Caki2 (cell line): ENCODE measurements at regions not wholly inside any gene's neighbourhood (a gene's known extent, or its start where the extent isn't known, plus 50 kb on each side); places are given as distances from the start of the nearest gene placed in this dataset.
"Not testable (repeated sequence)": the region's sequence is repeated elsewhere in the genome, so short reads cannot be mapped to it uniquely, and the experiment has no call there.

Experiments
- DNase-seq: peaks from one replicate; pipeline ENCODE4 v3.0.0-alpha.2; 2015; ENCODE audit warnings: low read depth
- in situ Hi-C: cut with HindIII; loops from 2 replicates; pipeline ENCODE4 v1.10.0; 2016; ENCODE audit warnings: low sequenced_read_pairs, low pct_unique_long_range_greater_than_20kb, mixed read lengths

- no peak for DNase-seq
- in situ Hi-C loops: no loop called here
Observed at GRCh38 chr9:90069085-90069484, 464.3 kb downstream of the GADD45G start.

- DNase-seq: no peak
- in situ Hi-C loops: no loop called here
Observed at GRCh38 chr9:90070056-90070455, 465.2 kb downstream of the GADD45G start.

DNA sequence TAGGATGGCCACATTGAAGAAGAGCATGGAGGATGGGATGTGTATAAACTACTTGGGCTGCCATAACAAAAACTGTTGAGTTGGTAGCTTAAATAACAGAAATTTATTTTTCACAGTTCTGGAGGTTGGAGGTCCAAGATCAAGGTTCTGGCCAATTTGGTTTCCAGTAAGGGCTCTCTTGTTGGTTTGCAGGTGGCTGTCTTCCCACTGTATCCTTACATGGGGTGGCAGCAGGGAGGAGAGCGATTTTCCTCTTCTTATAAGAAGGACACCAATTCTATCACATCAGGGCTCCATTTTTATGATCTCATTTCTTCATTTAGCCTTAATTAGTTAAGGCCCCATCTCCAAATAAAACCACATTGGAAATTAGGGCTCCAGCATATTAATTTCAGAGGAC lies 465.7 kb downstream of the GADD45G start:
- DNase-seq: no peak
- in situ Hi-C loops: no loop called here

- in situ Hi-C loops: no loop called here
- DNase-seq: no peak
Observed at GRCh38 chr9:90070931-90071660, 466.3 kb downstream of the GADD45G start.

DNA sequence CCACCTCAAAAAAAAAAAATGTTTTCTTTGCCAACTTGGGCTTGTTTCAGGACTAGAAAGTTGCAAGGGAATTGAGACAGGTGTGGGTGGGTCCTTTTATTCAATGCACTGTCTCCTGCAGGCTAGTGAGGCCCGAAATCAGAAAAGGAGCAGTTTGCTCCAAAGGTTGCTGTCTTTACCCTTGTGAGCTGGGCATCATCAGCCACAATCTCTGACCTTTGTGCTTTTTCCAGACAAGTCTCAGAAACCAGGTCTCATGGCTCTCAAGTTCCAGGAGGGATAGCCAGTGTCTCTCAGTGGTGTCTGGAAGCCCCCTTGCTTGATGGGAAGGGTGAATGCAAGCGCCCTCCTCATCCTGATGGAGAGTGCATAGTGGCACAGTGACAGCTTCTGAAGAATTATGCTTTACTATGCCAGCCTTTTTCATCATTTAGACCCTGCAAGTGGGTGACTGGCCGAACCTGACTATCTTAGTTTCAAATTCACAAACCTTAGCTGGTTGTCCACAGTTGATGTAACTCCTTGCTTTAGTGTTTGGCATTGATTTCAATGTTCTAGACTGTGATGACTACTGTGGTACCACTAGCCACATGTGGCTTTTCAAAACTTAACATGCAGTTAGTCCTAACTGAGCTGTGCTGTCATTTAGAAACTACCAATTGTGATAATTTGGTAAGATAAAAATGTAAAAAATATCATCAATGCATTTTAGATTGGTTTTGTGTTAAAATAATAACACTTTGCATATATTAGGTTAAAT lies 468.6 kb downstream of the GADD45G start:
- in situ Hi-C loops: no loop called here
- DNase-seq: no peak

DNA sequence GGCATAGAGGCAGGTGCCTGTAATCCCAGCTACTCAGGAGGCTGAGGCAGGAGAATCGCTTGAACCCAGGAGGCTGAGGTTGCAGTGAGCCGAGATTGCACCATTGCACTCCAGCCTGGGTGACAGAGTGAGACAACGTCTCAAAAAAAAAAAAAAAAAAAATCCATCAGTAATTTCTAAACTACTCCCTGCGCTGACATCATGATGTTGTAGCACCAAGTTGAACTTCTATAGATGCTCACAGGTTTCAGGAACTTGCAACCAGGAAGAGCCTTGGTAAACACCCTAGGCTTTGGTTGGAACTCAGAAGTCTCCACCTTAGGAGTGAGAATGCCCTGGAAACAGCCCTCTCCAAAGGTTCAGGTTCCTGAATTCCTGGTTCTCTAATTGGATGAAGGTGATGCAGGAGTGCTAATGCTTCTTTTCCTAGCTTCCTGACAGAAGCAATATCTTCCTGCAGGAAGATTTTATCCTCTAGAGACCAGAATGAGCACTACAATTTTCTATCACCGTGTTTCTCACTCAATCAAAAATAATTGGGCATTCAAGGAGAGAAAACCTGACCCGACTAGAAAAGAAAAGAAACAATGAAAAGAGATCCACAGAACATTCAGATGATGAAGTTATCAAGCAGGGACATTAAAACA lies 469.6 kb downstream of the GADD45G start:
- no peak for DNase-seq
- in situ Hi-C loops: no loop called here

- DNase-seq, in situ Hi-C loops: not testable (repeated sequence)
Observed at GRCh38 chr9:90077598-90077997, 472.8 kb downstream of the GADD45G start.

DNA sequence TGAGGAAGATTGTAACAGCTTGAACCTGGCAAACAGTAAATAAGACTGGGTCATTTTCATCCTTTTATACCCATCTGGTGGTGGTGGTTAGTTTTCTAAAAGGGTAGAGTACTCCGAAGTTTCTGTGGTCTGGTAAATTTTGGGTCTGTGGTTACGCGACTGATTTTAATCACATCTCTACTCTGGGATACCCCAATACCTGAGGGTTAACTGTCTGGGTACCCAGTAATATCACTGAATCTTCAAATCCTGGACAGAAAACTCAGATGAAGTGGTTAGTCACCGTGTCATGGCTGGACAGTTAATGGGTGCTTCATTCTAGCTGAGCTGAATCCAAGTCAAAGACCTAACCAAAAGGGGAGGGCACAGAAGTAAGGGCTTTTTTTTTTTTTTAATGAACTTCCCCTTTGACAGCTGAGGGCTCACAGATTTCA lies 474.2 kb downstream of the GADD45G start:
- in situ Hi-C loops: no loop called here

DNA sequence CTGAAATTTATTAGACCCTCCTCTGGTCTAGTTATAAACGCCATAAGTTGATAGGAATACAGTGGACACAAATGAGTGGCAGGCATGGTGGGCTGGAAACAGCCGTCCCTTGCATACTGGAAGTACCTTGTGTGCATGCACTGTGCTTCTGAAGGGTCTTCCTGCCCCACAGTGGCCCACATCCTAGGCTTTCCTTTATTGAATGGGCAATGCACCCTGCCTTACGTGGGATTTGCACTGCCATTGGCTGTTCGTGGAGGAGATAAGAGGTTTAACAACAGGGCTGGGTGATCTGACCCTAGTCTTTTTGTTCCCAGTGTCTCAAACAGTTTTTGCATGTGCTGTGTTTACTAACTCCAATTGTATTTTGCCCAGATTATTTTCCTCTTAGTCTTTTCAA lies 480.8 kb downstream of the GADD45G start:
- DNase-seq: no peak
- in situ Hi-C loops: no loop called here

More for the DNA sequence above, 474.2 kb downstream of the GADD45G start:
- DNase-seq: no peak

GRCh38 chr9:90086101-90086511 lies 481.3 kb downstream of the GADD45G start:
- no peak for DNase-seq
- in situ Hi-C loops: no loop called here

- in situ Hi-C loops: no loop called here
- DNase-seq: no peak
Observed at GRCh38 chr9:90088434-90088833, 483.6 kb downstream of the GADD45G start.

- DNase-seq: no peak
- in situ Hi-C loops: no loop called here
Observed at GRCh38 chr9:90088856-90089255, 484.0 kb downstream of the GADD45G start.

DNA sequence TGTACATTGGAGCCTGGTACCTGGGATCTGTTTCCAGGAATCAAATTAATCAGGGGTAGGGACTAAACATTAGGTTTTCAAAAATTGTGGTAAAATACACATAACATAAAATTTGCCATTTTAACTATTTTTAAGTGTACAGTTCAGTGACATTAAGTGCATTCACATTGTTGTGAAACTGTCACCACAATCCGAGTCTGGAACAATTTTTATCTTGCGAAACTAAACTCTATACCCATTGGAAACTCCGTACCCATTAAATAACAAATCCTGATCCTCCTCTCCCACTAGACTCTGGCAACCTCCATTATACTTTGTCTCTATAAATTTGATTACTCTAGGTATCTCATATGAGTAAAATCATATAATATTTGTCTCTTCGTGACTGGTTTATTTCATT lies 486.2 kb downstream of the GADD45G start:
- DNase-seq: no peak
- in situ Hi-C loops: no loop called here

DNA sequence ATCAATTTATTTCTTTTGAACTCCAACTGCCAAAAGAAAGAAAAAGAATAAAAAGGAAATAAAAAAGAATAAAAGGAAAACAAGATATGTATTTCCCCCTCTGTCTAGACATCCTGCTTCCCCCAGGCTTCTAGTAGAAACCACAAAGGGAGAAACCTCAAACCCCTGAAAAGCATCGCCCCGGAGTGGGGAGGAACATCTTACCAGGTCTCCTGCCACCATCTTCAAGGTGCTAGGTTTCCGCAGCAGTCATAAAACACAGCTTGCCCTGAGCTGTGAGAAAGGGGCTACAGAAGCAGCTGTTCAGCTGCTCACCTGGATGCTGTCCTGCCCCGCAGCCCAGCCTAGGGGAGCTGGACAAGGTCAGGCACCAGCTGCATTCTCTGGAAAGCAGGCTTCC lies 487.7 kb downstream of the GADD45G start:
- DNase-seq: no peak
- in situ Hi-C loops: no loop called here

DNA sequence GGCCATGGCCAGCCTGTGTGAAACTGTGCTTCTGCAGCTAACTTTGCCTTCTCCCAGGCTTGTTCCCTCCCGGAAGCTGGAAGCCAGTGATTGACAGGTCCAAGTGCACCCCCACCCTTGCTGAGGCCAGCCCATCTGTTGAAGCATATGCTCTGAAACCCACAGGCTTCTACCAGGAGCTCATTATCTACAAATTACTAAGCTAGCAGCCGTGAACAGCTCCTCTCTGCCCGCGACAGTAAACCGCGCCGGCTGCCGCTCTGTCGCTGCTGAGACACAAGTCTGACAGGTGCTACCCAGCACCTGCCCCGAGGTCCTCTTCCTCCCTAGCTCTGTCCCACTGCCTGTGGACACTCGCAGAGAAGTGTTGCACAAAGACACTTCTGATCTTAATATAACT lies 490.9 kb downstream of the GADD45G start:
- in situ Hi-C loops: no loop called here
- DNase-seq: no peak

- DNase-seq: no peak
- in situ Hi-C loops: no loop called here
Observed at GRCh38 chr9:90097237-90097636, 492.4 kb downstream of the GADD45G start.

DNA sequence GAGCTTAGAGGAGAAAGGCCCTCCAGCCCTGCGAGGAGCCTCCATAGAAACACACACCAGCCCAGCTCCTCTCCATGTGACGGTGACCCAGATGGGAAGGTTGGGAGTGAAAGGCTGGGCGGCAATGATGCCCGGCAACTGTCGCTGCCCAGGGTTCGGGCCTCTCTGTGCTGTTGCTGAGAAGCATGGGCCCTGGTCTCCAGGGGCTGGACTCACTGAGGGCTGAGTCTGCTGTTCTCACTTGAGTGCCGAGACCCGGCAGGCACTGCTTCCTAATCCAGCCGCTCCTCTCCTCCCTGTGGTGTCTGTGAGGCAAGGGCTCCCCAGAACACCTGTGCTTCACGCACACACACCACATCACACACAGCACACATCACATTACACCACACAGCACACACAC lies 493.6 kb downstream of the GADD45G start:
- no peak for DNase-seq
- in situ Hi-C loops: no loop called here

GRCh38 chr9:90099262-90099963 lies 494.6 kb downstream of the GADD45G start:
- peak; percentile 6 for DNase-seq
- in situ Hi-C loops: no loop called here

GRCh38 chr9:90100014-90100413 lies 495.2 kb downstream of the GADD45G start:
- DNase-seq: no peak
- in situ Hi-C loops: no loop called here
